ENCODE measurements at regions not wholly inside any gene's neighbourhood (a gene's known extent, or its start where the extent isn't known, plus 50 kb on each side); places are given as distances from the start of the nearest gene placed in this dataset.

- TF ChIP-seq, protein P1, sequence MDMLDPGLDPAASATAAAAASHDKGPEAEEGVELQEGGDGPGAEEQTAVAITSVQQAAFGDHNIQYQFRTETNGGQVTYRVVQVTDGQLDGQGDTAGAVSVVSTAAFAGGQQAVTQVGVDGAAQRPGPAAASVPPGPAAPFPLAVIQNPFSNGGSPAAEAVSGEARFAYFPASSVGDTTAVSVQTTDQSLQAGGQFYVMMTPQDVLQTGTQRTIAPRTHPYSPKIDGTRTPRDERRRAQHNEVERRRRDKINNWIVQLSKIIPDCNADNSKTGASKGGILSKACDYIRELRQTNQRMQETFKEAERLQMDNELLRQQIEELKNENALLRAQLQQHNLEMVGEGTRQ (CRISPR knock-in tag; IDR thresholded peaks at IDR 0.05) = no peak
- TF ChIP-seq, protein P2, sequence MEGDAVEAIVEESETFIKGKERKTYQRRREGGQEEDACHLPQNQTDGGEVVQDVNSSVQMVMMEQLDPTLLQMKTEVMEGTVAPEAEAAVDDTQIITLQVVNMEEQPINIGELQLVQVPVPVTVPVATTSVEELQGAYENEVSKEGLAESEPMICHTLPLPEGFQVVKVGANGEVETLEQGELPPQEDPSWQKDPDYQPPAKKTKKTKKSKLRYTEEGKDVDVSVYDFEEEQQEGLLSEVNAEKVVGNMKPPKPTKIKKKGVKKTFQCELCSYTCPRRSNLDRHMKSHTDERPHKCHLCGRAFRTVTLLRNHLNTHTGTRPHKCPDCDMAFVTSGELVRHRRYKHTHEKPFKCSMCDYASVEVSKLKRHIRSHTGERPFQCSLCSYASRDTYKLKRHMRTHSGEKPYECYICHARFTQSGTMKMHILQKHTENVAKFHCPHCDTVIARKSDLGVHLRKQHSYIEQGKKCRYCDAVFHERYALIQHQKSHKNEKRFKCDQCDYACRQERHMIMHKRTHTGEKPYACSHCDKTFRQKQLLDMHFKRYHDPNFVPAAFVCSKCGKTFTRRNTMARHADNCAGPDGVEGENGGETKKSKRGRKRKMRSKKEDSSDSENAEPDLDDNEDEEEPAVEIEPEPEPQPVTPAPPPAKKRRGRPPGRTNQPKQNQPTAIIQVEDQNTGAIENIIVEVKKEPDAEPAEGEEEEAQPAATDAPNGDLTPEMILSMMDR (IDR thresholded peaks at IDR 0.05) = no peak
- no peak for TF ChIP-seq ATF3 (CRISPR knock-in tag; conservative IDR thresholded peaks at IDR 0.05)
- no peak for TF ChIP-seq ETV6 (CRISPR knock-in tag; IDR thresholded peaks at IDR 0.05)
- no peak for TF ChIP-seq RELA (CRISPR knock-in tag; IDR thresholded peaks at IDR 0.05; ENCODE audit: borderline replicate concordance)
- TF ChIP-seq SP1 (CRISPR knock-in tag; conservative IDR thresholded peaks at IDR 0.05) = no peak
- TF ChIP-seq NR3C1 (CRISPR knock-in tag; conservative IDR thresholded peaks at IDR 0.05; ENCODE audit: low read depth) = no peak
- no peak for TF ChIP-seq GABPB1 (CRISPR knock-in tag; IDR thresholded peaks at IDR 0.05)
Measured at GRCh38 chr14:85050180-85050579, 479.8 kb upstream of the FLRT2 start.

Measured in WTC11 (cell line).